COLO668 (cell line): ENCODE measurements at regions not wholly inside any gene's neighbourhood (a gene's known extent, or its start where the extent isn't known, plus 50 kb on each side); places are given as distances from the start of the nearest gene placed in this dataset.

Experiments
- DNase-seq: peaks from one replicate; lab custom pipeline; 2025; ENCODE audit not compliant: unreplicated experiment; lab: John Stamatoyannopoulos, UW

GRCh38 chr10:130844310-130844709, 467.2 kb downstream of the TCERG1L start:
- no peak for DNase-seq

GRCh38 chr10:130847170-130847569, 464.4 kb downstream of the TCERG1L start:
- DNase-seq: no peak

- DNase-seq: no peak
Measured at GRCh38 chr10:130848855-130849254, 462.7 kb downstream of the TCERG1L start.

- DNase-seq: no peak
Measured at GRCh38 chr10:130854151-130854550, 457.4 kb downstream of the TCERG1L start.

- no peak for DNase-seq
Measured at GRCh38 chr10:130857631-130858295, 453.8 kb downstream of the TCERG1L start.

GRCh38 chr10:130858626-130859025, 452.9 kb downstream of the TCERG1L start:
- no peak for DNase-seq

- no peak for DNase-seq
Measured at GRCh38 chr10:130859427-130859826, 452.1 kb downstream of the TCERG1L start.

GRCh38 chr10:130862122-130862521, 449.4 kb downstream of the TCERG1L start:
- no peak for DNase-seq

GRCh38 chr10:130862626-130863025, 448.9 kb downstream of the TCERG1L start:
- DNase-seq: no peak

GRCh38 chr10:130863044-130863443, 448.5 kb downstream of the TCERG1L start:
- DNase-seq: no peak

- DNase-seq: no peak
Measured at GRCh38 chr10:130864961-130865818, 446.3 kb downstream of the TCERG1L start.

GRCh38 chr10:130866857-130867256, 444.7 kb downstream of the TCERG1L start:
- no peak for DNase-seq

- DNase-seq: no peak
Measured at GRCh38 chr10:130867446-130868194, 443.9 kb downstream of the TCERG1L start.

GRCh38 chr10:130869179-130869841, 442.2 kb downstream of the TCERG1L start:
- no peak for DNase-seq

GRCh38 chr10:130871406-130871805, 440.1 kb downstream of the TCERG1L start:
- no peak for DNase-seq

GRCh38 chr10:130873636-130874035, 437.9 kb downstream of the TCERG1L start:
- DNase-seq: no peak

- no peak for DNase-seq
Measured at GRCh38 chr10:130875116-130875515, 436.4 kb downstream of the TCERG1L start.

GRCh38 chr10:130875897-130876472, 435.5 kb downstream of the TCERG1L start:
- DNase-seq: no peak

- no peak for DNase-seq
Measured at GRCh38 chr10:130877126-130877525, 434.4 kb downstream of the TCERG1L start.

GRCh38 chr10:130878131-130878530, 433.4 kb downstream of the TCERG1L start:
- no peak for DNase-seq

- DNase-seq: no peak
Measured at GRCh38 chr10:130882906-130883305, 428.6 kb downstream of the TCERG1L start.
